Neural cell (in vitro differentiated cells): ENCODE measurements at regions not wholly inside any gene's neighbourhood (a gene's known extent, or its start where the extent isn't known, plus 50 kb on each side); places are given as distances from the start of the nearest gene placed in this dataset.

Experiments
- H2AFZ ChIP-seq: fragments of 200-600, 300-800 bp; sonication (generic), shearing (Covaris generic); 2 replicates; pipeline ENCODE4 v1.6.0; 2014; ENCODE audit warnings: low read depth, mild to moderate bottlenecking, antibody characterized with exemption, low read length, moderate library complexity
- H3F3A ChIP-seq: fragments of 200-600 bp; shearing (Covaris generic); 2 replicates; pipeline ENCODE4 v1.6.1; 2016; ENCODE audit warnings: mild to moderate bottlenecking, moderate library complexity, mixed read lengths, antibody characterized with exemption, low read length; ENCODE audit not compliant: insufficient read depth, poor library complexity, severe bottlenecking
- H3K27ac ChIP-seq: fragments of 200-600, 300-800 bp; sonication (generic), shearing (Covaris generic); 2 replicates; pipeline ENCODE4 v1.5.1; 2014; ENCODE audit warnings: mild to moderate bottlenecking, low read length, moderate library complexity
- H3K27me3 ChIP-seq: fragments of 300-800, 200-600 bp; sonication (generic), shearing (Covaris generic); 2 replicates; pipeline ENCODE4 v1.6.0; 2014; ENCODE audit warnings: mild to moderate bottlenecking, low read depth, low read length, moderate library complexity; ENCODE audit not compliant: insufficient read depth
- H3K36me3 ChIP-seq: fragments of 300-800, 200-600 bp; sonication (generic), shearing (Covaris generic); 2 replicates; pipeline ENCODE4 v1.5.1; 2014; ENCODE audit warnings: mild to moderate bottlenecking, antibody characterized with exemption, low read length, moderate library complexity; ENCODE audit not compliant: insufficient read depth
- H3K4me2 ChIP-seq: fragments of 300-800, 200-600 bp; sonication (generic), shearing (Covaris generic); 2 replicates; pipeline ENCODE4 v1.6.0; 2014; ENCODE audit warnings: mild to moderate bottlenecking, low read length
- H3K4me3 ChIP-seq: fragments of 300-800, 200-600 bp; sonication (generic), shearing (Covaris generic); 2 replicates; pipeline ENCODE4 v1.5.1; 2014; ENCODE audit warnings: mild to moderate bottlenecking, low read length, moderate library complexity
- H3K79me2 ChIP-seq: fragments of 200-600 bp; shearing (Covaris generic); replicated peaks from 2 replicates; pipeline ENCODE4 v1.6.0; 2014; ENCODE audit warnings: mild to moderate bottlenecking, low read length, moderate library complexity; ENCODE audit not compliant: insufficient read depth
- H3K9ac ChIP-seq: fragments of 300-800, 200-600 bp; sonication (generic), shearing (Covaris generic); 2 replicates; pipeline ENCODE4 v1.6.1; 2016; ENCODE audit warnings: mild to moderate bottlenecking, low read length, mixed read lengths
- H3K9me2 ChIP-seq: fragments of 200-600 bp; shearing (Covaris generic); 2 replicates; pipeline ENCODE4 v1.6.1; 2016; ENCODE audit warnings: mild to moderate bottlenecking, low read length, mixed read lengths; ENCODE audit not compliant: insufficient read depth
- H3K9me3 ChIP-seq: fragments of 200-600, 300-800 bp; sonication (generic), shearing (Covaris generic); 2 replicates; pipeline ENCODE4 v1.6.1; 2016; ENCODE audit warnings: mild to moderate bottlenecking, mixed run types, low read length, moderate library complexity, mixed read lengths
- H4K20me1 ChIP-seq: fragments of 200-600 bp; shearing (Covaris generic); 2 replicates; pipeline ENCODE4 v1.6.1; 2016; ENCODE audit warnings: mild to moderate bottlenecking, mixed run types; ENCODE audit not compliant: insufficient read depth
- EP300 ChIP-seq: fragments of 450-650 bp; conservative IDR thresholded peaks from 2 replicates; pipeline ENCODE4 v1.6.1; 2014; ENCODE audit warnings: antibody characterized with exemption, mild to moderate bottlenecking, moderate library complexity; ENCODE audit not compliant: poor library complexity, severe bottlenecking
- EZH2 ChIP-seq: fragments of 200-600, 300-800 bp; shearing (Covaris generic), sonication (generic); IDR thresholded peaks from 2 replicates; pipeline ENCODE4 v1.6.1; 2014; ENCODE audit warnings: antibody characterized with exemption, low read length, borderline replicate concordance, mild to moderate bottlenecking; ENCODE audit not compliant: insufficient read depth, poor library complexity, severe bottlenecking
- MXI1 ChIP-seq: fragments of 450-650 bp; conservative IDR thresholded peaks from 2 replicates; pipeline ENCODE4 v1.6.1; 2014; ENCODE audit warnings: antibody characterized with exemption, mild to moderate bottlenecking; ENCODE audit not compliant: poor library complexity, severe bottlenecking
- POLR2AphosphoS5 ChIP-seq: IDR thresholded peaks from 2 replicates; pipeline ENCODE4 v1.6.1; 2012
- RAD21 ChIP-seq: fragments of 450-650 bp; conservative IDR thresholded peaks from 2 replicates; pipeline ENCODE4 v1.6.1; 2014; ENCODE audit warnings: antibody characterized with exemption, mild to moderate bottlenecking, moderate library complexity
- REST ChIP-seq: IDR thresholded peaks from 2 replicates; pipeline ENCODE4 v1.6.1; 2012; ENCODE audit warnings: borderline replicate concordance
- SMC3 ChIP-seq: fragments of 450-650 bp; conservative IDR thresholded peaks from 2 replicates; pipeline ENCODE4 v1.6.1; 2014; ENCODE audit warnings: antibody characterized with exemption, mild to moderate bottlenecking, moderate library complexity; ENCODE audit not compliant: poor library complexity
- TAF1 ChIP-seq: IDR thresholded peaks from 2 replicates; pipeline ENCODE4 v1.6.1; 2012; ENCODE audit warnings: low read depth
- TF ChIP-seq, protein P1 (sequence below): fragments of 450-650 bp; IDR thresholded peaks from 2 replicates; pipeline ENCODE4 v1.5.1; 2014; ENCODE audit warnings: antibody characterized with exemption, mild to moderate bottlenecking, moderate library complexity; ENCODE audit not compliant: poor library complexity, severe bottlenecking

DNA sequence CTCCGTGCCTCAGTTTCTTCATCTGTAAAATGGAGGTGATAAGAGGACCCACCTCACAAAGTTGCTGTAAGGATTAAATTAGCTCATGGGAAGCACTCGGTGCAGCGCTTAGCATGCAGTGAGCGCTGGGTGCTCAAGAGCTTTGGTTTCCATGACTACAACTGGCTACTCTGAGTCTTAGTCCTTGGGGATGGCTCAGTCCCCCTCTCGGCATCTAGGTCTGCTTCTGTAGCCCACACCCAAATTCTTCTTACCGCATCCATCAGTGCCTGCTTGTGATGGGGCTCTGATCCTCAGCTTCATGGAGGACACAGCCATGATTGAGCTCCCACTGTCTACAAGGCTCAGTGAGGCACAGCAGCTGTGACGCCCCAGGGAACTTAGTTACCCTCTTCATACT lies 159.0 kb downstream of the ACTL8 start:
- no peak overlapping the region for H3K9ac ChIP-seq
- H3K79me2 ChIP-seq = no peaks in the 10 kb centered on the region
- no peak overlapping the region for H3K4me2 ChIP-seq
- no peaks in the 10 kb centered on the region for H3K9me2 ChIP-seq
- no peak overlapping the region for H3K27ac ChIP-seq
- no peaks in the 10 kb centered on the region for H3K9me3 ChIP-seq
- H2AFZ ChIP-seq = no peak overlapping the region
- H3K27me3 ChIP-seq = peaks cover 4% of the 10 kb centered on the region
- no peaks in the 10 kb centered on the region for H3K36me3 ChIP-seq
- H4K20me1 ChIP-seq = no peaks in the 10 kb centered on the region
- no peaks in the 10 kb centered on the region for H3F3A ChIP-seq
- no peak overlapping the region for H3K4me3 ChIP-seq
- TF ChIP-seq TAF1 = no peak
- no peak for TF ChIP-seq POLR2AphosphoS5
- TF ChIP-seq EP300 = no peak
- TF ChIP-seq EZH2 = no peak
- no peak for TF ChIP-seq REST
- TF ChIP-seq RAD21 = no peak
- no peak for TF ChIP-seq SMC3
- TF ChIP-seq, protein P1, sequence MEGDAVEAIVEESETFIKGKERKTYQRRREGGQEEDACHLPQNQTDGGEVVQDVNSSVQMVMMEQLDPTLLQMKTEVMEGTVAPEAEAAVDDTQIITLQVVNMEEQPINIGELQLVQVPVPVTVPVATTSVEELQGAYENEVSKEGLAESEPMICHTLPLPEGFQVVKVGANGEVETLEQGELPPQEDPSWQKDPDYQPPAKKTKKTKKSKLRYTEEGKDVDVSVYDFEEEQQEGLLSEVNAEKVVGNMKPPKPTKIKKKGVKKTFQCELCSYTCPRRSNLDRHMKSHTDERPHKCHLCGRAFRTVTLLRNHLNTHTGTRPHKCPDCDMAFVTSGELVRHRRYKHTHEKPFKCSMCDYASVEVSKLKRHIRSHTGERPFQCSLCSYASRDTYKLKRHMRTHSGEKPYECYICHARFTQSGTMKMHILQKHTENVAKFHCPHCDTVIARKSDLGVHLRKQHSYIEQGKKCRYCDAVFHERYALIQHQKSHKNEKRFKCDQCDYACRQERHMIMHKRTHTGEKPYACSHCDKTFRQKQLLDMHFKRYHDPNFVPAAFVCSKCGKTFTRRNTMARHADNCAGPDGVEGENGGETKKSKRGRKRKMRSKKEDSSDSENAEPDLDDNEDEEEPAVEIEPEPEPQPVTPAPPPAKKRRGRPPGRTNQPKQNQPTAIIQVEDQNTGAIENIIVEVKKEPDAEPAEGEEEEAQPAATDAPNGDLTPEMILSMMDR = no peak
- no peak for TF ChIP-seq MXI1

- no peak overlapping the region for H2AFZ ChIP-seq
- H3K9me2 ChIP-seq = no peaks in the 10 kb centered on the region
- no peaks in the 10 kb centered on the region for H3K9me3 ChIP-seq
- H3K27ac ChIP-seq = no peak overlapping the region
- no peaks in the 10 kb centered on the region for H3F3A ChIP-seq
- H4K20me1 ChIP-seq = no peaks in the 10 kb centered on the region
- H3K9ac ChIP-seq = no peak overlapping the region
- TF ChIP-seq, protein P1 = no peak
- H3K79me2 ChIP-seq = no peaks in the 10 kb centered on the region
- peaks cover 4% of the 10 kb centered on the region for H3K27me3 ChIP-seq
- no peak overlapping the region for H3K4me3 ChIP-seq
- no peak overlapping the region for H3K4me2 ChIP-seq
- no peaks in the 10 kb centered on the region for H3K36me3 ChIP-seq
These were observed 159.9 kb downstream of the ACTL8 start for GRCh38 chr1:17914987-17915386.
